ENCODE measurements at regions not wholly inside any gene's neighbourhood (a gene's known extent, or its start where the extent isn't known, plus 50 kb on each side); places are given as distances from the start of the nearest gene placed in this dataset.

DNA sequence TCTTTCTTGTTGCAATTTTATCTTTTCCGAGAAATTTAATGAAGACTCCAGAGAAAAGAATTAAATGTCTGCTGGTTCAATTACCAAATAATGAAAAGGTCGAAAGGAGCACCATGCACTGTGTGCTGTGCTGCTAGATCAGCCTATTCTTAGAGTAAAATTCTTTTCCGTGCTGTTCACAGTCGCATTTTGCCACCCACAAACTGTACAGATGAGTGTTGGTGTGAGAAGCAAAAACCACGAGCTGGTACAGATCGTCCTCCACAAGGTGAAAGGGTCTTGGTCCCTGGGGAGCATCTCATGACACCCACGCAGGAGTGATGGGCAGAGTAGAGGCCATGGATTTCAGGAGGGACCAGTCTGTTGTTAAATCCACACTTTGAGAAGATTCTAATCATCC, 143.8 kb upstream of the PUM3 start:
- CTCF ChIA-PET = no interaction called here
- POLR2A ChIA-PET (ENCODE audit: low non-redundant PET) = no interaction called here
- no peak overlapping the region for H3K27ac ChIP-seq
- no peak for DNase-seq (ENCODE audit: low spot score)
- TF ChIP-seq, protein P1, sequence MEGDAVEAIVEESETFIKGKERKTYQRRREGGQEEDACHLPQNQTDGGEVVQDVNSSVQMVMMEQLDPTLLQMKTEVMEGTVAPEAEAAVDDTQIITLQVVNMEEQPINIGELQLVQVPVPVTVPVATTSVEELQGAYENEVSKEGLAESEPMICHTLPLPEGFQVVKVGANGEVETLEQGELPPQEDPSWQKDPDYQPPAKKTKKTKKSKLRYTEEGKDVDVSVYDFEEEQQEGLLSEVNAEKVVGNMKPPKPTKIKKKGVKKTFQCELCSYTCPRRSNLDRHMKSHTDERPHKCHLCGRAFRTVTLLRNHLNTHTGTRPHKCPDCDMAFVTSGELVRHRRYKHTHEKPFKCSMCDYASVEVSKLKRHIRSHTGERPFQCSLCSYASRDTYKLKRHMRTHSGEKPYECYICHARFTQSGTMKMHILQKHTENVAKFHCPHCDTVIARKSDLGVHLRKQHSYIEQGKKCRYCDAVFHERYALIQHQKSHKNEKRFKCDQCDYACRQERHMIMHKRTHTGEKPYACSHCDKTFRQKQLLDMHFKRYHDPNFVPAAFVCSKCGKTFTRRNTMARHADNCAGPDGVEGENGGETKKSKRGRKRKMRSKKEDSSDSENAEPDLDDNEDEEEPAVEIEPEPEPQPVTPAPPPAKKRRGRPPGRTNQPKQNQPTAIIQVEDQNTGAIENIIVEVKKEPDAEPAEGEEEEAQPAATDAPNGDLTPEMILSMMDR (conservative IDR thresholded peaks at IDR 0.05; ENCODE audit: low read depth) = no peak

DNA sequence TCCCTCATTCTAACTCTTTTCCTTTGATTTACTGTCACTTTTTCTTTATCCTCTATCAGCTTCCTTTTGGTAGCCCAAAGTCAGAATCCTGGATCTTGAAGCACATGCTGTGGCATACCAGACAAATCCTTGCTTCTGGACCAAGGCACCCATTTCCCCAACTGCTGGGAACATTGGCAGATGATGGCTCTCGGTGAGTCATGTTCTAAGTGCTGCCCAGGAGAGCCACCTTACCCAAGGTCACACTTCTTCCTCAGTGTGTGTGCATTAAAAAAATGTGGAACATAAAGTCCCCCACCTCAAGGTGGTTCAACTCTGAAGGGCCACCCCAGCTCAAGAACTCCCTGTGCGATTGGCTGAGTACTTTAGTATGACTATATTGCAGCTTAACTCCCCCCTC, 141.4 kb upstream of the PUM3 start:
- TF ChIP-seq, protein P1 (conservative IDR thresholded peaks at IDR 0.05; ENCODE audit: low read depth) = no peak
- DNase-seq (ENCODE audit: low spot score) = no peak
- CTCF ChIA-PET = interaction anchor here (0.7 kb wide), 1 partner anchor 196 kb away, joined by 3 read pairs; no protein-coding TSS in a partner anchor
- POLR2A ChIA-PET (ENCODE audit: low non-redundant PET) = no interaction called here
- H3K27ac ChIP-seq = no peak overlapping the region

DNA sequence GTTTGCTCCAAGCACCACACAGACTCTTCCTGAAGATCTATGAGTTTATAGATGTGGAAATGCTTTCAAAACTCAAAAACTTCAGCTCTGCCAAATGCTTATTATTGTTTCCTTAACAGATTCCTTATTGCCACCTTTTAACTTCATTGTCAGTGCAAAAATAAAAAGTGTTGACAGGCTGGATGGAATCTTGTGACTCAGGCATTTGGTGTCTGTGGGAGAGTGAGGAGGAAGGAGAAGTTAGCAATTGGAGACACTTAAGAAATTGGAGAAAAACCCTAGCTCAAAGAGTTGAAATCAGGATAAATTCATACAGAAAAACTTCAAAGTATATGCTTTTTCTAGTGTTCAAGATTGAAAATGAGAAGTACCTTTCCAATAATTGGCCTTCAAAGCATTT, 140.6 kb upstream of the PUM3 start:
- H3K27ac ChIP-seq = no peak overlapping the region
- ChIA-PET POLR2A (ENCODE audit: low non-redundant PET) (no interaction called here), CTCF (no interaction called here)
- no peak for DNase-seq (ENCODE audit: low spot score)
- TF ChIP-seq, protein P1 (conservative IDR thresholded peaks at IDR 0.05; ENCODE audit: low read depth) = no peak

DNA sequence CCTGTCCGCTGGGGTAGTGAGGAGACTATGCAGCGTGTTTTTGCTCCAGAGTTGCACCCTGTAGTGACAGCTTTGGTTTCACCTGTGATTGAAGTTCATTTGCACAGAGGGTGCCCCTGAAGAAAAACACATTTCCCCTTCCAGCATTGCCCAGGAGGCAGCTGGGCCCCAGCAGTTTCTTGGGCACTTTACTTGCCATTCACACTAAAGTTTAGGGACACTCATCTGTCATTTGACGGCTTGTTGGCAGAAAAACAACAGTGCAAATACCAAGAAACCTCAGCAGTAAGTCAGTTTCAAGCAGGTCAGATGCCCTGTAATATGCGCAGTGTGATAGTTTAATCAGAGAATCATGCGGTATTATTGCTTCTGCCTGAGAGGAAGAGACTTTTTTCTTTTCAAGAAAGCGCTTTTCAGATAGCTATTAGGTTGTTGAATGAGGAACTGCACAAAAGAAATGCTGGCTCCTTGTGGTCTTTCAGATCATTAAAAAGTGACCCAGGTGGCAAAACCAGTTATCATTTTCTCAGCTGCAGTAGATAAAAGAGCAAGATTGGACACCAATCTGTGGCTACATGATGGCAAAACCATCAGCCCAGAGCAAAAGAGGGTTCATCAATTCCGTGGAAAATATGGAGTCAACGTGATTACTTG, 136.2 kb upstream of the PUM3 start:
- ChIA-PET CTCF (interaction anchor here (0.5 kb wide), 1 partner anchor 244 kb away, joined by 5 read pairs; no protein-coding TSS in a partner anchor), POLR2A (ENCODE audit: low non-redundant PET) (no interaction called here)
- no peak overlapping the region for H3K27ac ChIP-seq
- TF ChIP-seq, protein P1 (conservative IDR thresholded peaks at IDR 0.05; ENCODE audit: low read depth) = no peak
- no peak for DNase-seq (ENCODE audit: low spot score)

DNA sequence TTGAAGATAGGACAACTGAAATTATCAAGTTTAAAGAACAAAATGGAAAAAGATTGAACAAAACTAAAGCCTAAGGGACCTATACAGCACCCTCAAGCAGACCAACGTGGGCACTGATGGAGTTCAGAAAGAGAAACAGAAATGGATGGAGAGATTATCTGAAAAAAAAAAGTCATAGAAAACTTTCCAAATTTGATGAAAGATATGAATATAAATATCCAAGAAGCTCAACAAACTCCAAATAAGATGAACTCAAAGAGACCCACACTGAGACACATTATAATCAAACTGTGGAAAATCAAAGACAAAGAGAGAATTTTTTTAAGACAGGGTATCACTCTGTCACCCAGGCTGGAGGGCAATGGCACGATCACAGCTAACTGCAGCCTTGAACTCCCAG, 128.6 kb upstream of the PUM3 start:
- DNase-seq (ENCODE audit: low spot score) = no peak
- ChIA-PET POLR2A (ENCODE audit: low non-redundant PET) (no interaction called here), CTCF (interaction anchor here (0.9 kb wide), 1 partner anchor 1717 kb away, joined by 5 read pairs; no protein-coding TSS in a partner anchor)
- H3K27ac ChIP-seq = no peak overlapping the region
- TF ChIP-seq, protein P1 (conservative IDR thresholded peaks at IDR 0.05; ENCODE audit: low read depth) = no peak

DNA sequence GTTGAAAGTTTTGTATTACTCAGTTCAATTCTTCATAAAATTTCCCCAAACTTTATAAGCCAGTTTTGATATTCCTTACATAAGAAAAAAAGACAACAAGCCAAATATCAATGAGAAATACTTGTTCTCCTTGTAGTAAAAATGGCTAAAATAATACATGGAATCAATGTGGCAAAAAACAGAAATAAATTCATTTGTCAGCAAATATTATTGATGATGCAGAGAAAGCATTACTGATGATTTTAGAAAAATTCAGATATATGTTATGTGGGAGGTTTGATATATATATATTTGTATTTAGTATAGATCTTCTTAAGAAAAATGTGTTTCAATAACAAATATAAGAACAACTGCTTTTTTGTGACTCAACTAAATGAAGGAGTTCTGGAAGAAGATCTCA, 127.0 kb upstream of the PUM3 start:
- POLR2A ChIA-PET (ENCODE audit: low non-redundant PET) = no interaction called here
- TF ChIP-seq, protein P1 (conservative IDR thresholded peaks at IDR 0.05; ENCODE audit: low read depth) = no peak
- CTCF ChIA-PET = no interaction called here
- DNase-seq (ENCODE audit: low spot score) = no peak
- no peak overlapping the region for H3K27ac ChIP-seq
